GM21447 (cell line): ENCODE measurements at regions not wholly inside any gene's neighbourhood (a gene's known extent, or its start where the extent isn't known, plus 50 kb on each side); places are given as distances from the start of the nearest gene placed in this dataset.
"Not testable (repeated sequence)": the region's sequence is repeated elsewhere in the genome, so short reads cannot be mapped to it uniquely, and the experiment has no call there.

Source experiments
- ATAC-seq: cut with Tn5 transposase; IDR thresholded peaks from one replicate; pipeline ENCODE4 v1.9.1; 2021; ENCODE audit not compliant: unreplicated experiment

- ATAC-seq: peak; percentile 96
Measured at GRCh38 chr4:115515772-115516171, 402.4 kb upstream of the NDST4 start.

- ATAC-seq: peak; percentile 37
Measured at GRCh38 chr4:115515366-115515765, 401.9 kb upstream of the NDST4 start.

DNA sequence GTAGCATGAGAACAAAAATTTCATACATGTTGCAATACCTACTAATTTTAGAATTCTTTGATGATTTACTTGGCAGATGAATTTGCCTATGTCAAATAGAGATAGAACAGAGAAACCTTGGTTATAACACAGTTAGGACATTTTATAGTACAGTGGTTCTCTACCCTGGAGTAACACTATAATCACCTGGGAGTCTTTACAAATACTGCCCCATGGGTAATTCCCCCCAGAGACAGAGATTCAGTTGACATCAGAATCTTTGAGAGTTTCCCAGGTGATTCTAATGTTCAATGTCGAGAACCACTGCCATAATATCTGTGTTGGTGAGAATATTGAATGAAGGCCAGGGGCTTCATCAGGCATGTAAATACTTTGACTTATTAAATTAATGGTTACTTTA is 401.3 kb upstream of the NDST4 start:
- no peak for ATAC-seq

- no peak for ATAC-seq
Measured at GRCh38 chr4:115505326-115505725, 391.9 kb upstream of the NDST4 start.

DNA sequence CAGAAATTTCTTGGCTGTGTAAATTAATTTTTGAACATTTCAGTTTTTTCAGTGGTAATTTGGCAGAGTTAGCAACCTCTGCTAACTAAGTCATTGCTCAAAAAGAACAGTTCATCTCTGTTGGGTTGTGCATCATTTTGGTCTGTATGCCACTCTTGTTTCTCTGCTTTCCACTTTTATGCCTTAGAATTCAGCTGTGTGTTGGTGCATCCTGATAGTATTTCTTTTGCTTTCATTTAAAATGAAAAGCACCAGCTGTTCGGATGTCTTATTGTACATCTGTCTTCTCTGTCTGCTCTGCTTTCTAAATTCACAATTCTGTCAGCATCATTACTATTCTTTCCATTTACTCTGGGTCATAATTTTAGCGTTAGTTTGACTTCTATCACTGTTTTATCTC is 388.2 kb upstream of the NDST4 start:
- no peak for ATAC-seq

DNA sequence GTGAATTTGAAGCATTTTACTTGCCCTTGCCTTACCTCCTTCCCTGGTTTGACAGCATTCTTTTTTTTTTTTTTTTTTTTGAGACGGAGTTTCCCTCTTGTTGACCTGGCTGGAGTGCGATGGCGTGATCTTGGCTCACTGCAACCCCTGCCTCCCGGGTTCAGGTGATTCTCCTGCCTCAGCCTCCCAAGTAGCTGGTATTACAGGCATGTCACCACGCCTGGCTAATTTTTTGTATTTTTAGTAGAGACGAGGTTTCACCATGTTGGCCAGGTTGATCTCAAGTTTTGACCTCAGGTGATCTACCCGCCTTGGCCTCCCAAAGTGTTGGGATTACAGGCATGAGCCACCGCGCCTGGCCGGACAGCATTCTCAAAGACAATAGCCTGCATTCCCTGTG is 380.4 kb upstream of the NDST4 start:
- ATAC-seq: not testable (repeated sequence)

DNA sequence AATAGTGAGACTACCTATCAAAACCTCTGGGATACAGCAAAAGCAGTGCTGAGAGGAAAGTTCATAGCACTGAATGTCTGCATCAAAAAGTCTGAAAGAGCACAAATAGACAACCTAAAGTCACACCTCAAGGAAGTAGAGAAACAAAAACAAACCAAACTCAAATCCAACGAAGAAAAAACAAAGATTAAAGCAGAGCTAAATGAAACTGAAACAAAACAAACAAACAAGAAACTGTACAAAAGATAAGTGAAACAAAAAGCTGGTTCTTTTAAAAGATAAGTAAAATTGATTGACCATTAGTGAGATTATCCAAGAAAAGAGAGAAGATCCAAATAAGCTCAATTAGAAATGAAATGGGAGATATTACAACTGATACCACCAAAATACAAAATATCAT is 378.3 kb upstream of the NDST4 start:
- no peak for ATAC-seq

GRCh38 chr4:115489279-115489678 is 375.9 kb upstream of the NDST4 start:
- no peak for ATAC-seq

- no peak for ATAC-seq
Measured at GRCh38 chr4:115485402-115485801, 372.0 kb upstream of the NDST4 start.

- no peak for ATAC-seq
Measured at GRCh38 chr4:115484479-115484878, 371.1 kb upstream of the NDST4 start.

DNA sequence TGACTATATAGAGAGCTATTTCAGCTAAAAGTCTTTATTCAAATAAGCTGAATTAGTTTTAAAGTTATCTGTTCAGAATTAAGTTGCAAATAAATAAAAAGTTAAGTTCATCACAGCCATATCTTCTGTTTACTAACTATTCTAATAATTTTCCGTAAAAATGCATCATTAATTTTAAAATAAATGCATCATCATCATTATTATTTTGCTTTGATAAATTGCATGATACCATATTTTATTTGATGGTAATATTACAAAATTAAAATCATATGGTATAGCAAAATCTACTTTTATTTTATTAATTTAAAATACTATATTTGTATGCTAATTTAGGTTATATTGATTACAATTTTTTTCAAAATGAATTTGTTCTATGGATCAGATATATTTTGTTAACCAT is 357.3 kb upstream of the NDST4 start:
- ATAC-seq: no peak

DNA sequence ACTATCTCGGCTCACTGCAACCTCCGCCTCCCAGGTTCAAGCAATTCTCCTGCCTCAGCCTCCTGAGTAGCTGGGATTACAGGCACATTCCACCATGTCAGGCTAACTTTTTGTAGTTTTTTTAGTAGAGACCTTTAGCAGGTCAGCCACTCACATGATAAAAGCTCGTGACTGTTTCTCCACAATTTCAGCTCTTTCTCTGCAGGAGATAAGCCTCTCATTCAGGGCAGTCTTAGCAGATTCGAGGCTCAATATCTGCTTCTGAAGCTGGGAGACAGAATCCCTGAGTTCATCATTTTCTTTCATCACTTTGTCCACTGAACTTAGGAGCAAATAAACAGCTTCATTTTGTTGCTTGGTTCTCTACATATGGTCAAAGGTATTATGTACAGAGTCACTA is 345.9 kb upstream of the NDST4 start:
- ATAC-seq: not testable (repeated sequence)

- no peak for ATAC-seq
Measured at GRCh38 chr4:115456231-115456630, 342.8 kb upstream of the NDST4 start.

DNA sequence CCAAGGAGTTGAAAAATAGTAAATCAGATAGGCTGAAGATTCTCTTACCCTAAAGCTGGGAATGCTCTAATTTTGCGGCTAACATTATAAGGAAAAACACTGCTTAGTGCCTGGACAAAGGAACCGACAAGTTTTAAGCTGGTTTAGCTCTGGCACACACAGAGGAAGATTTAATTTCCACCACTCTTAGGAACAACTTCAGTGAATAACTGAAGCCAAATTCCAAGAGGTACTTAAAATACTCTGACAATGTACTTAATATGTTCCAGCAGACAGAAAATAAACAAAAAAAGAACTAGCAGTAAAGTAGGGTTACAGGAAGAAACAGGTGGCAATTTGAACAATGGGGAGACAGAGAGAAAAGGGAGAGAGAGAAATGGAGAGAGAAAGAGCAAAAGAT is 340.8 kb upstream of the NDST4 start:
- no peak for ATAC-seq

- no peak for ATAC-seq
Measured at GRCh38 chr4:115453416-115453815, 340.0 kb upstream of the NDST4 start.

DNA sequence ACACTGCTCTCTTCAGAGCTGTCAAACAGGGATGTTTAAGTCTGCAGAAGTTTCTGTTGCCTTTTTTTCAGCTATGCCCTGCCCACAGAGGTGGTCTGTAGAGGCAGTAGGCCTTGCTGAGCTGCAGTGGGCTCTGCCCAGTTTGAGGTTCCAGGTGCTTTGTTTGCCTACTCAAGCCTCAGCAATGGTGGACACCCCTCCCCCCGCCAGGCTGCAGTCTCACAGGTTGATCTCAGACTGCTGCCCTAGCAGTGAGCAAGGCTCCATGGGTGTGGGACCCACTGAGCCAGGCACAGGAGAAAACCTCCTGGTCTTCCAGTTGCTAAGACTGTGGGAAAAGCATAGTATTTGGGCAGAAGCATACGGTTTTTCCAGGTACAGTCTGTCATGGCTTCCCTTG is 338.8 kb upstream of the NDST4 start:
- not testable (repeated sequence) for ATAC-seq

DNA sequence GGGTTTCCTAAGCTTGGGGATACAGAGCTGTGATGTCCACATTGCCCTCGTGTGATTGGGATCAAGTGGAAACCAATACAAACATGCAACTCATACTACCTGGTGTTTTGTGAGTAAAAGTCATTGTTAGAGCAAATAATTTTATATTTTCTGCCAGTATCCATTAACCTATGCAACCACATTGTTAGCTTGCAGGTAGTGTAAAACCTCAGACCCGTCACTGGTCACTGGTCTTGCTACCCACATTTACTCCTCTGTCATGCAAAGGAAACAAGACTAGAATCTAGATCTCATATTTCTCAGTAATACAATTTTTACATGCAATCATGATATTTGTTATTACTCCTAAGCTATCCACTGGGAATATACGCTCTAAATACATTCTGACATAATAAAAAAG is 324.3 kb upstream of the NDST4 start:
- ATAC-seq: no peak

- ATAC-seq: no peak
Measured at GRCh38 chr4:115433491-115433890, 320.1 kb upstream of the NDST4 start.

DNA sequence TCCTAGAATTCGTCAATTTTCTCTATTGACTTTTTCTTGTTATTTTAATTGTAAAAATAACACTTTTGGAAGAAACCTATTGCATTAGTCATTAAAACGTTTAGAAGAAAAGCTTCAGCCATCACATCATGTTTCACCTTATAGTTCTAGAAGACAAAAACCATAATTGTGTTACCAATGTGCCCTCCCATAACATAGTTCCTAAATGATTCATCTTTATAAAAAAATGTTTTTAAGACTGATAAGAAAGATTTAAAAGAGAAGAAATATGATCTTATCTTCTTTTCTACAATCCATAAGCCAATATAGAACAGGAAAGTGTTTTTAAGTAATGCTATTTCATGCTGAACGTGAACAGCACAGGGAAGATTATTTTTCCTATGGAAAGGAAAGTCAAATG is 316.6 kb upstream of the NDST4 start:
- ATAC-seq: no peak

DNA sequence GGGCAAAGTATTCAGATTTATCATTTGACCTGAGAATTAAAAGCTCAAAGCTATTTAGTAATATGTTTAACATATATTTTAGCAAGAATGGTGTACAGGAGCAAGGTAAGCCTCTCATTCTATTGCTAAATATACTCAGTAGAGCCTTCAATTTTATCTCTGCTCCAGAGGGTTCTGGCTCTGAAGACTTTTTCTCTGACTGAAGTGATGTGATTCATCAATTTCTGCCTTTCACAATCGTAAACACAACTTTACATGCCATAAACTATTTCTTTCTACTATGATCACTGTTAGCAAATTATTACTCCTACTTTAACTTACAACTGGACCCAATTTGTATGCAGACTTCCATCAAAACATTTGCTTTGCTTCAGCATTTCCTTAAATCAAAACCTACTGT is 315.0 kb upstream of the NDST4 start:
- ATAC-seq: no peak

GRCh38 chr4:115424852-115425251 is 311.4 kb upstream of the NDST4 start:
- ATAC-seq: no peak

DNA sequence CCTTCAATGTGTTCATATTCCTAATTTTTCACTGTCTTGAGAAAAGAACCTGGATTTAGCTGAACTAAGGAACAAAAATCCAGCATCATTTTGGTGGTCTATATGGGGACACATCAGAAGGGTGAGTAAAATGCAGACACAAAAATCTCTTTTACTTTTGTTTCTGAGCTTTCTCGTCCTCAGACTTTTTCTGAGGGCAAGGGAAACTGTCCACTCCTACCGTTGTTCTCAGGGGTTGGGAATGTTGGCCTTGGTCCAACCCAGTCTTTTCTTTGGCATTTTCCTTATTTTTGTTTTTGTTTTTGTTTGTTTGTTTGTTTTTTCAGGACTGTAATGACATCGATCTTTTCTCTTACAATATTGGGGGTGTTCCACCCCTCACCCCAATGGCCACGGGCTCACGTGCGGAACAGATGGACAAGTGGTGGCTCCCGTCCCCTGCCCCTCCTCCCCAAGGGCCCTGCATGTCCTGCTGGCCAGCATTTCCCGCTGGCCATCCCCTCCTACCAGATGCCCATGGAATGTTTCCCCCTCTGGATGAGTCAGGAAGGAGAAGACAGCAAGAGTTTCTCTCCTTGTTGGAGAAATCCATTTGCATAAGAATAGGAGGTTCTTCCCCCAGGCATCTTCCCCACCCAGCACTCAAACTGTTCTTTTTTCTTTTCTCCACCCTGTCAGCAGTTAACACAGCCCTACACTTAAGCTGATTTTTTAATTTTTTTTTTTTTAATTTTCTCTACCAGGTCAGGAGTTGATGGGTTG is 305.4 kb upstream of the NDST4 start:
- no peak for ATAC-seq

DNA sequence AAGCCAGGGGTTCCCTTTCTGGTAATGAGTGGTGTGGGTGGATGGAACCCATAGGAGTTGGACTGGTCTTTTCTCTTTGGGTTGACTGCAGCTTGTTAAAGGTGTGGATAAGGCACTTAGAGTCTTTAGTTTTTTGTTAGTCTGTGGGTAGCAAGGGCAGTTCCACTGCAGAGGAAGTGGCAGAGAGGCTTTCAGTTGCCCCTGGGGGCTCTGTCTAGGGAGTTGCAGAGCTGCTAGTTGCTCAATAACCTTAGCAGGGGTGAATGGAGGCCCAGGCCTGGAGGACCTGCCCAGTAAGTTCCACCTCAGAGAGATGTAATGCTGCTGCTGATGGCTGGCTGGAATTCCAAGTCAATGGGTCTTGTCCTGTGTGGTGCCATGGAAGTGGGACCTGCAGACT is 282.6 kb upstream of the NDST4 start:
- ATAC-seq: no peak
